MM.1S (cell line): ENCODE measurements at regions not wholly inside any gene's neighbourhood (a gene's known extent, or its start where the extent isn't known, plus 50 kb on each side); places are given as distances from the start of the nearest gene placed in this dataset.

Experiments used
- DNase-seq: peaks from one replicate; pipeline ENCODE4 v3.0.0-alpha.2; 2015
- H2AFZ ChIP-seq: fragments of 300-600 bp; sonication (generic); 2 replicates; pipeline ENCODE4 v1.6.0; 2016; ENCODE audit warnings: antibody characterized with exemption, low read length
- H3F3A ChIP-seq: fragments of 300-600 bp; sonication (generic); 2 replicates; pipeline ENCODE4 v1.6.1; 2016; ENCODE audit warnings: mild to moderate bottlenecking, antibody characterized with exemption, low read length, moderate library complexity, mixed read lengths; ENCODE audit not compliant: insufficient read depth
- H3K27ac ChIP-seq: fragments of 300-600 bp; sonication (generic); 2 replicates; pipeline ENCODE4 v1.5.1; 2016; ENCODE audit warnings: mild to moderate bottlenecking, low read length
- H3K27me3 ChIP-seq: fragments of 300-600 bp; sonication (generic); replicated peaks from 2 replicates; pipeline ENCODE4 v1.6.0; 2016; ENCODE audit warnings: low read length; ENCODE audit not compliant: insufficient read depth
- H3K36me3 ChIP-seq: fragments of 300-600 bp; sonication (generic); replicated peaks from 2 replicates; pipeline ENCODE4 v1.6.1; 2016; ENCODE audit warnings: mild to moderate bottlenecking, low read length, mixed read lengths; ENCODE audit not compliant: insufficient read depth
- H3K4me1 ChIP-seq: fragments of 300-600 bp; sonication (generic); 2 replicates; pipeline ENCODE4 v1.6.1; 2016; ENCODE audit warnings: low read length, mixed read lengths
- H3K4me2 ChIP-seq: fragments of 300-600 bp; sonication (generic); 2 replicates; pipeline ENCODE4 v1.6.0; 2016; ENCODE audit warnings: low read depth, low read length
- H3K4me3 ChIP-seq: fragments of 300-600 bp; sonication (generic); 2 replicates; pipeline ENCODE4 v1.5.1; 2016; ENCODE audit warnings: low read length, mixed read lengths
- H3K79me2 ChIP-seq: fragments of 300-600 bp; sonication (generic); 2 replicates; pipeline ENCODE4 v1.6.1; 2016; ENCODE audit warnings: mixed run types, low read length, mixed read lengths
- H3K9ac ChIP-seq: fragments of 300-600 bp; sonication (generic); 2 replicates; pipeline ENCODE4 v1.6.1; 2016; ENCODE audit warnings: low read length, mixed read lengths
- H3K9me2 ChIP-seq: fragments of 300-600 bp; sonication (generic); replicated peaks from 2 replicates; pipeline ENCODE4 v1.6.1; 2016; ENCODE audit warnings: mild to moderate bottlenecking, low read length, mixed read lengths; ENCODE audit not compliant: insufficient read depth
- H3K9me3 ChIP-seq: fragments of 300-600 bp; sonication (generic); replicated peaks from 2 replicates; pipeline ENCODE4 v1.6.1; 2016; ENCODE audit warnings: mild to moderate bottlenecking, low read length, mixed read lengths; ENCODE audit not compliant: insufficient read depth
- H4K20me1 ChIP-seq: fragments of 300-600 bp; sonication (generic); 2 replicates; pipeline ENCODE4 v1.6.1; 2016; ENCODE audit warnings: mild to moderate bottlenecking, low read length, moderate library complexity, mixed read lengths; ENCODE audit not compliant: insufficient read depth
- CTCF ChIP-seq: fragments of 300-600 bp; sonication (generic); IDR thresholded peaks from 2 replicates; pipeline ENCODE4 v1.5.1; 2016; ENCODE audit warnings: antibody characterized with exemption, low read length, mixed read lengths
- EZH2 ChIP-seq: fragments of 300-600 bp; sonication (generic); optimal IDR thresholded peaks from 2 replicates; pipeline ENCODE3; 2017; ENCODE audit warnings: low read depth, mild to moderate bottlenecking, antibody characterized with exemption, low read length, mixed read lengths
- EZH2phosphoT487 ChIP-seq: fragments of 300-600 bp; sonication (generic); IDR thresholded peaks from 2 replicates; pipeline ENCODE4 v1.6.1; 2018; ENCODE audit warnings: antibody characterized with exemption, low read length

- no peaks in the 10 kb centered on the region for H3K79me2 ChIP-seq
- H3K9ac ChIP-seq: no peak overlapping the region
- H4K20me1 ChIP-seq: no peaks in the 10 kb centered on the region
- no peak overlapping the region for H2AFZ ChIP-seq
- no peaks in the 10 kb centered on the region for H3K9me2 ChIP-seq
- no peaks in the 10 kb centered on the region for H3K9me3 ChIP-seq
- no peak overlapping the region for H3K4me3 ChIP-seq
- H3F3A ChIP-seq: no peaks in the 10 kb centered on the region
- DNase-seq: no peak
- H3K4me2 ChIP-seq: no peak overlapping the region
- TF ChIP-seq CTCF: no peak
- TF ChIP-seq EZH2phosphoT487: no peak
- TF ChIP-seq EZH2: no peak
- H3K36me3 ChIP-seq: no peaks in the 10 kb centered on the region
- no peaks in the 10 kb centered on the region for H3K4me1 ChIP-seq
- H3K27me3 ChIP-seq: no peaks in the 10 kb centered on the region
- H3K27ac ChIP-seq: no peak overlapping the region
Observed at GRCh38 chr2:67667054-67667908, 270.1 kb downstream of the ETAA1 start.

DNA sequence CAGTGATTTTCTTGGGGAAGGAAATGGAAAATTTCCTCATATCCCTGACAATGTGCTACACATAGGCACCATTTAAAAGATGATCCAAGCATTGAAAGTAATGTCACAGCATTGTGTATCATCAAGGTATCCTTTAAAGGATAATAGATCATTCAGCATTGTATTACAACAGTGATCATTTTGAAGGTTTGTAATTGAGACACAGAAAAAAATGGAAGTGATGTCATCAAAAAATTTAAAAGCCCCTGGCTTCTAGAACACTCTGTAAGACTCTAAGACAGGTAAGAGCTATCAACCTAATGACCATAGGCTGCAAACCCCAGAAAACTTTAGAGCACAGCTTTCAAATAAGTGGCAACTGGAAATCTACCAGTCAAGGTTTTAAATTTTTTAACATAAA lies 271.4 kb downstream of the ETAA1 start:
- Histone ChIP-seq H3K79me2 (no peaks in the 10 kb centered on the region), H3K4me3 (no peak overlapping the region), H3K4me2 (no peak overlapping the region), H3K27ac (no peak overlapping the region), H3K9ac (no peak overlapping the region), H4K20me1 (no peaks in the 10 kb centered on the region), H3K36me3 (no peaks in the 10 kb centered on the region), H3K4me1 (no peaks in the 10 kb centered on the region), H2AFZ (no peak overlapping the region), H3K9me2 (no peaks in the 10 kb centered on the region), H3K9me3 (no peaks in the 10 kb centered on the region), H3F3A (no peaks in the 10 kb centered on the region), H3K27me3 (no peaks in the 10 kb centered on the region)
- TF ChIP-seq EZH2 (no peak), CTCF (no peak), EZH2phosphoT487 (no peak)
- no peak for DNase-seq

DNA sequence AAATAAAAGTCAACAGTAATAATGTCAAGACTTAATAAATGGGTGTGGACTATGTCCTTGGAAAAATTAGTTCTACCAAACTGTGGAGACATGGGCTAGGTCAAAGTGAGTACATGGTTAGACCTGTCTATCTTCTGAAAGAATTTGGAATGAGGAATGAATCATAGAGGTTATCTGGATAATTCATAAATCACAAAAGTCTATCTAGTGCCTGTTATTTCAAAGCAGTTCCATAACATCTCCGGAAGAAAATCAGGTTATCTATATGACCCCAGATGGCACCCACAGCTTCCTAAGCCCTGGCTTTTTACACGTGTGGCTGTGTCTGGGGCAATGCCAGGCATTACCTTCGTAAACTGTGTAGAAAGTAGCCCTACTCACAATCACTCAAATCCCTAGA lies 272.0 kb downstream of the ETAA1 start:
- Histone ChIP-seq H3K9me3 (no peaks in the 10 kb centered on the region), H3K27me3 (no peaks in the 10 kb centered on the region), H2AFZ (no peak overlapping the region), H3K4me1 (no peaks in the 10 kb centered on the region), H3K9me2 (no peaks in the 10 kb centered on the region), H3K4me3 (no peak overlapping the region), H3F3A (no peaks in the 10 kb centered on the region), H4K20me1 (no peaks in the 10 kb centered on the region), H3K27ac (no peak overlapping the region), H3K4me2 (no peak overlapping the region), H3K79me2 (no peaks in the 10 kb centered on the region), H3K36me3 (no peaks in the 10 kb centered on the region), H3K9ac (no peak overlapping the region)
- no peak for DNase-seq
- TF ChIP-seq EZH2phosphoT487 (no peak), CTCF (no peak), EZH2 (no peak)
